GM21423 (cell line): ENCODE measurements at regions not wholly inside any gene's neighbourhood (a gene's known extent, or its start where the extent isn't known, plus 50 kb on each side); places are given as distances from the start of the nearest gene placed in this dataset.

Experiments
- ATAC-seq: cut with Tn5 transposase; IDR thresholded peaks from one replicate; pipeline ENCODE4 v1.9.1; 2021; ENCODE audit warnings: mild to moderate bottlenecking, moderate library complexity; ENCODE audit not compliant: unreplicated experiment

- ATAC-seq: no peak
These were observed 136.5 kb upstream of the MAST4 start for GRCh38 chr5:66459728-66460127.

GRCh38 chr5:66467564-66467963 lies 128.6 kb upstream of the MAST4 start:
- no peak for ATAC-seq

GRCh38 chr5:66469684-66470083 lies 126.5 kb upstream of the MAST4 start:
- ATAC-seq: no peak

- ATAC-seq: no peak
These were observed 124.2 kb upstream of the MAST4 start for GRCh38 chr5:66472010-66472409.

- ATAC-seq: no peak
These were observed 120.5 kb upstream of the MAST4 start for GRCh38 chr5:66475731-66476130.

- ATAC-seq: no peak
These were observed 118.6 kb upstream of the MAST4 start for GRCh38 chr5:66477596-66477995.

- ATAC-seq: no peak
These were observed 101.8 kb upstream of the MAST4 start for GRCh38 chr5:66494437-66494836.

- ATAC-seq: no peak
These were observed 97.4 kb upstream of the MAST4 start for GRCh38 chr5:66498791-66499207.

GRCh38 chr5:66503203-66503789 lies 92.9 kb upstream of the MAST4 start:
- ATAC-seq: no peak

GRCh38 chr5:66507106-66507505 lies 89.1 kb upstream of the MAST4 start:
- ATAC-seq: no peak

- no peak for ATAC-seq
These were observed 84.7 kb upstream of the MAST4 start for GRCh38 chr5:66511491-66511890.

- ATAC-seq: no peak
These were observed 83.1 kb upstream of the MAST4 start for GRCh38 chr5:66513130-66513529.

GRCh38 chr5:66515209-66515608 lies 81.0 kb upstream of the MAST4 start:
- ATAC-seq: no peak

- no peak for ATAC-seq
These were observed 79.6 kb upstream of the MAST4 start for GRCh38 chr5:66516550-66516949.

GRCh38 chr5:66517351-66517750 lies 78.8 kb upstream of the MAST4 start:
- ATAC-seq: no peak

- no peak for ATAC-seq
These were observed 78.1 kb upstream of the MAST4 start for GRCh38 chr5:66518052-66518451.

- no peak for ATAC-seq
These were observed 77.4 kb upstream of the MAST4 start for GRCh38 chr5:66518753-66519152.

- no peak for ATAC-seq
These were observed 76.6 kb upstream of the MAST4 start for GRCh38 chr5:66519626-66520025.

- no peak for ATAC-seq
These were observed 75.3 kb upstream of the MAST4 start for GRCh38 chr5:66520854-66521253.

GRCh38 chr5:66527478-66528035 lies 68.6 kb upstream of the MAST4 start:
- no peak for ATAC-seq

- no peak for ATAC-seq
These were observed 67.0 kb upstream of the MAST4 start for GRCh38 chr5:66529182-66529581.

GRCh38 chr5:66529704-66530103 lies 66.5 kb upstream of the MAST4 start:
- no peak for ATAC-seq

GRCh38 chr5:66538126-66538525 lies 58.1 kb upstream of the MAST4 start:
- no peak for ATAC-seq
